ENCODE measurements at regions not wholly inside any gene's neighbourhood (a gene's known extent, or its start where the extent isn't known, plus 50 kb on each side); places are given as distances from the start of the nearest gene placed in this dataset.

- no peak for DNase-seq (ENCODE audit: extremely low read depth, low read depth)
- no peak for TF ChIP-seq CTCF (IDR thresholded peaks at IDR 0.05; ENCODE audit: low read depth, low read length, missing control alignments)
- H3K4me3 ChIP-seq (replicated peaks; ENCODE audit: low read depth, low read length) = no peak overlapping the region
Observed at GRCh38 chr1:112253366-112253765, 142.6 kb upstream of the CTTNBP2NL start.

- H3K4me3 ChIP-seq (replicated peaks; ENCODE audit: low read depth, low read length) = no peak overlapping the region
- no peak for TF ChIP-seq CTCF (IDR thresholded peaks at IDR 0.05; ENCODE audit: low read depth, low read length, missing control alignments)
- no peak for DNase-seq (ENCODE audit: extremely low read depth, low read depth)
Observed at GRCh38 chr1:112255080-112255479, 140.9 kb upstream of the CTTNBP2NL start.

- TF ChIP-seq CTCF (IDR thresholded peaks at IDR 0.05; ENCODE audit: low read depth, low read length, missing control alignments) = no peak
- H3K4me3 ChIP-seq (replicated peaks; ENCODE audit: low read depth, low read length) = no peak overlapping the region
- no peak for DNase-seq (ENCODE audit: extremely low read depth, low read depth)
Observed at GRCh38 chr1:112256411-112256810, 139.6 kb upstream of the CTTNBP2NL start.

GRCh38 chr1:112257043-112257835 lies 138.8 kb upstream of the CTTNBP2NL start:
- no peak for TF ChIP-seq CTCF (IDR thresholded peaks at IDR 0.05; ENCODE audit: low read depth, low read length, missing control alignments)
- no peak overlapping the region for H3K4me3 ChIP-seq (replicated peaks; ENCODE audit: low read depth, low read length)
- DNase-seq (ENCODE audit: extremely low read depth, low read depth) = no peak

GRCh38 chr1:112260699-112261098 lies 135.3 kb upstream of the CTTNBP2NL start:
- no peak for TF ChIP-seq CTCF (IDR thresholded peaks at IDR 0.05; ENCODE audit: low read depth, low read length, missing control alignments)

GRCh38 chr1:112262316-112262715 lies 133.7 kb upstream of the CTTNBP2NL start:
- H3K4me3 ChIP-seq (replicated peaks; ENCODE audit: low read depth, low read length) = no peak overlapping the region
- no peak for TF ChIP-seq CTCF (IDR thresholded peaks at IDR 0.05; ENCODE audit: low read depth, low read length, missing control alignments)
- DNase-seq (ENCODE audit: extremely low read depth, low read depth) = no peak

More at GRCh38 chr1:112260699-112261098, 135.3 kb upstream of the CTTNBP2NL start:
- H3K4me3 ChIP-seq (replicated peaks; ENCODE audit: low read depth, low read length) = no peak overlapping the region
- no peak for DNase-seq (ENCODE audit: extremely low read depth, low read depth)
